ENCODE measurements at regions not wholly inside any gene's neighbourhood (a gene's known extent, or its start where the extent isn't known, plus 50 kb on each side); places are given as distances from the start of the nearest gene placed in this dataset.

GRCh38 chr9:111154081-111154562, 115.9 kb upstream of the LPAR1 start:
- no peak for DNase-seq
- intact Hi-C loops (cut with DNase I), result no loop called here
- 80 to 89% (median 87%) methylated on average over 1 of the region's 1 CpG for WGBS, 4 donors

DNA sequence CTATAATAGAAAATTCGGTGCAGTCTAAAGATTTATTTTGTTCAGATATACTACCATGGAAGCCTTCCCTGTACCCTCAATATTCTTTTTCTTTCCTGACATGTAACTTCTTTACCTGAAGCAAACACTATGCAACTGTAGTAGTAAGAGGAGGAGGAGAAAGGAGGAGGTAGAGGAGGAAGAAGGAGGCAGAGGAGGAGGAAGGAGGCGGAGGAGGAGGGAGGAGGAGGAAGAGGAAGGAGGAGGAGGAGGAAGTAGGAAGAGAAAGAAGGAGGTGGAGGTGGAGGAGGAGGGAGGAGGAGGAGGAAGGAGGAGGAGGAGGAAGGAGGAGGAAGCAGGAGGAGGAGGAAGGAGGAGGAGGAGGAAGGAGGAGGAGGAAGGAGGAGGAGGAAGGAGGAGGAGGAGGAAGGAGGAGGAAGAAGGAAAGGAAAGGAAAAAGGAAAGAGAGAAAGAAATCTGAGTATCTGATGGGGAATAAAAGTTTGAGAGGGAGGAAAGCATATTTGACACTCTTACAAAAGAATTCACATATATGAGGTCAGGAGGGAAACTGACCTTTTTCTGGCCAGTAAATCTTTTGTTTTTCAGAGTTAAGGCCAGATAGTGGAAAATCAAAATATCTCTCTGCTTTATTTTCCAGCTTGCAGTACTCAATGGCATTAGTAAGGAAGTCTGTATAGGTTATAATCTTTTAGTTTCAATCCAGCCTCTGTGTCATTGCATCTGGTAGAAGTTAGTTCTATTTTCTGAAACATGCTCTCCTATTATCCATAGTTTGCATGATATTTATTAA, 114.5 kb upstream of the LPAR1 start:
- WGBS, 4 donors, result 68 to 84% (median 76%) methylated on average over 2 of the region's 2 CpGs
- intact Hi-C loops (cut with DNase I), result no loop called here

More at GRCh38 chr9:111154081-111154562, 115.9 kb upstream of the LPAR1 start:
- Histone ChIP-seq H3K36me3 (replicated peaks in 1 of 2) (no peaks in the 10 kb centered on the region), H3K4me3 (no peak overlapping the region), H3K4me1 (replicated peaks in 1 of 2) (no peaks in the 10 kb centered on the region), H3K27ac (no peak overlapping the region), H3K9me3 (replicated peaks in 1 of 3) (no peaks in the 10 kb centered on the region), H3K27me3 (no peaks in the 10 kb centered on the region)
- TF ChIP-seq POLR2A (IDR thresholded peaks at IDR 0.05) (no peak), CTCF (IDR thresholded peaks at IDR 0.05) (no peak)

GRCh38 chr9:111151537-111151936, 113.3 kb upstream of the LPAR1 start:
- WGBS, 4 donors, result 60 to 89% (median 78%) methylated on average over 1 of the region's 1 CpG
- H3K4me3 ChIP-seq, result no peak overlapping the region
- no peak for DNase-seq
- no peak overlapping the region for H3K27ac ChIP-seq
- no peaks in the 10 kb centered on the region for H3K4me1 ChIP-seq (replicated peaks in 1 of 2)
- H3K36me3 ChIP-seq (replicated peaks in 1 of 2), result no peaks in the 10 kb centered on the region
- H3K27me3 ChIP-seq, result no peaks in the 10 kb centered on the region
- TF ChIP-seq POLR2A (IDR thresholded peaks at IDR 0.05) (no peak), CTCF (IDR thresholded peaks at IDR 0.05) (no peak)
- no peaks in the 10 kb centered on the region for H3K9me3 ChIP-seq (replicated peaks in 1 of 3)
- intact Hi-C loops (cut with DNase I), result no loop called here

More for the DNA sequence above, 114.5 kb upstream of the LPAR1 start:
- no peaks in the 10 kb centered on the region for H3K9me3 ChIP-seq (replicated peaks in 1 of 3)
- TF ChIP-seq CTCF (IDR thresholded peaks at IDR 0.05) (no peak), POLR2A (IDR thresholded peaks at IDR 0.05) (no peak)
- no peak overlapping the region for H3K27ac ChIP-seq
- H3K36me3 ChIP-seq (replicated peaks in 1 of 2), result no peaks in the 10 kb centered on the region
- no peaks in the 10 kb centered on the region for H3K27me3 ChIP-seq
- H3K4me3 ChIP-seq, result no peak overlapping the region
- DNase-seq, result no peak
- H3K4me1 ChIP-seq (replicated peaks in 1 of 2), result no peaks in the 10 kb centered on the region

- Histone ChIP-seq H3K27me3 (no peaks in the 10 kb centered on the region), H3K4me1 (replicated peaks in 1 of 2) (no peaks in the 10 kb centered on the region), H3K4me3 (no peak overlapping the region), H3K27ac (no peak overlapping the region), H3K36me3 (replicated peaks in 1 of 2) (no peaks in the 10 kb centered on the region), H3K9me3 (replicated peaks in 1 of 3) (no peaks in the 10 kb centered on the region)
- intact Hi-C loops (cut with DNase I), result no loop called here
- DNase-seq, result no peak
- TF ChIP-seq POLR2A (IDR thresholded peaks at IDR 0.05), result no peak
- no peak for TF ChIP-seq CTCF (IDR thresholded peaks at IDR 0.05)
- WGBS, 4 donors, result 82 to 89% (median 87%) methylated on average over 2 of the region's 2 CpGs
Measured at GRCh38 chr9:111150181-111150580, 111.9 kb upstream of the LPAR1 start.

Data from adrenal gland (tissue), 9 donors.